ENCODE measurements at regions not wholly inside any gene's neighbourhood (a gene's known extent, or its start where the extent isn't known, plus 50 kb on each side); places are given as distances from the start of the nearest gene placed in this dataset.

DNA sequence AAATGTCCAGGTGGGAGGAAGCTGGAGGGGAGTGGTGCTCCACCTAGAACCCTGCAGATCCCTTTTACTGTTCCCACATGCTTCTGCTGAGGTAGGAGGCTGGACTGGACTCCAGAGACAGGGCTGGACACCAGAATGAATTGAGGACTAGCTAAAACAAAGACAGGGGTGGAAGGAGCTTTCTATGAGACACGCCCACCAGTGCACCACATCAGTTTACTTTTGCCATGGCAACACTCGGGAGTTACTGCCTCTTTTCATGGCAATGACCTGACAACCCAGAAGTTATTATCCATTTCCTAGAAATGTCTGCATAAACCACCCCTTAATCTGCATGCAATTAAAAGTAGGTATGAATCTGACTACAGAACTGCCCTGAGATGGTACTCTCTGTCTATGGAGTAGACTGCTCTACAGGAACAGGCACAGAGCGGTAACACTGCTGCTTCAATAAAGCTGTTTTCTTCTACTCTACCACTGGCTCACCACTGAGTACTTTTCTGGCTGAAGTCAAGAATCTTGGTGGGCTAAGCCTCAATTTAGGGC lies 211.7 kb downstream of the TFAP2C start:
- DNase-seq = no peak

- DNase-seq = no peak
Measured at GRCh38 chr20:56841346-56841908, 212.3 kb downstream of the TFAP2C start.

DNA sequence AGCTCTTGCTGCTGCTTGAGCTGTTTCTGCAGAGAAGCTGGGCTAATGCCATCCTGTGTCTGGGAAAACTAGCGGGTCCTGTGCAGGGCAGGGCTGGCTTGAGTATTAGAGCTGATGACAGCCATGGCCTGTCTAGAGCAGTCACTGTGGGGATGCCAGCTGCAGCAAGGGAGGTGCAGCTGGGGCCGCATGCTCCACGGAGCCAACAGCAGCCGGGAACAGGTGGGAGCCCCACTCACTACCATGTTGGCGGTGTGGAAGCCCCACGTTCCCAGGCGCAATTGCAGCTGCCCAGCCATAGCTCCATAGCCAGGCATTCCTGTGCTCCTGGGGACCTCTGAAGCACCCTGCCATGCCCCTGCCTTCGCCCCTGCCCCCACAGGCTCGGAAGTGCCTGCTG lies 212.9 kb downstream of the TFAP2C start:
- no peak for DNase-seq

DNA sequence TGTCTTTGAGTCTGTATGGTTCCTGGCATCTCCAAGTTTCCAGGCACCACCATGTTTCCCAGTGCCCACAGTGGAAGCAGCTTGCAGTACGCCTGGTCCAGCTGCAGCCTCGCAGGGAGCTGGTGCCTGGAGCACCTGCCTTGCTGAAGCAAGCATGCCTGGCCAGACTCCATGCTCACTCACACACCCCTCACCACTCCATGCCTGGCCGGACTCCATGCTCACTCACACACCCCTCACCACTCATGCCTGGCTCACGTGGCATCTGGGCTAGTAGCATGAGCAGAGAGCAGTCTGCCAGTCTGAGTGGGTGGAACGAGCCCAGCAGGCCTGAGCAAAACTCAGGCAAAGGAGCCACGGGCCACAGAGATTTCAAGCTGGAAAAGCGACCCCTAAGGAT lies 214.3 kb downstream of the TFAP2C start:
- DNase-seq = no peak

GRCh38 chr20:56843817-56844216 lies 214.7 kb downstream of the TFAP2C start:
- DNase-seq = no peak

GRCh38 chr20:56845546-56846086 lies 216.5 kb downstream of the TFAP2C start:
- no peak for DNase-seq

GRCh38 chr20:56848561-56848960 lies 219.5 kb downstream of the TFAP2C start:
- no peak for DNase-seq

- DNase-seq = no peak
Measured at GRCh38 chr20:56851552-56851951, 222.4 kb downstream of the TFAP2C start.

GRCh38 chr20:56855708-56856107 lies 226.6 kb downstream of the TFAP2C start:
- DNase-seq = no peak

DNA sequence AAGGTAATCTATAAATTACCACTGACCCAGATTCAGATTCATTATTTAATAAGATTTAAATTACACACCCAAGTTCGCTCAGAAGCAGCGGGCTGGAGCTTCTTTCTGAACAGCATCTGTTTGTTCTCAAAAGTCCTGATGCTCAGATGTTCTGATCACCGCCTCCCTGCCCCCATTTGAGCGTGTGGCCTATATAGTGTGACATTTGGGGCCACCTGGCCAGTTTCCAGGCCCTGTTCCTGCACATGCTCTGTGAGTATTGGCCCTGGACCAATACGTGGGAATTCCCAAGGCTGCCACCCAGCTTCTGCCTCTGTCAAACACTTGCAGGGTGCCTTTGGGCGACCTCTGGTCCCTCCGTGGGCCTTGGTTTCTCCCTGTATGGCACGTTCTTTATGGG lies 228.8 kb downstream of the TFAP2C start:
- DNase-seq = no peak

DNA sequence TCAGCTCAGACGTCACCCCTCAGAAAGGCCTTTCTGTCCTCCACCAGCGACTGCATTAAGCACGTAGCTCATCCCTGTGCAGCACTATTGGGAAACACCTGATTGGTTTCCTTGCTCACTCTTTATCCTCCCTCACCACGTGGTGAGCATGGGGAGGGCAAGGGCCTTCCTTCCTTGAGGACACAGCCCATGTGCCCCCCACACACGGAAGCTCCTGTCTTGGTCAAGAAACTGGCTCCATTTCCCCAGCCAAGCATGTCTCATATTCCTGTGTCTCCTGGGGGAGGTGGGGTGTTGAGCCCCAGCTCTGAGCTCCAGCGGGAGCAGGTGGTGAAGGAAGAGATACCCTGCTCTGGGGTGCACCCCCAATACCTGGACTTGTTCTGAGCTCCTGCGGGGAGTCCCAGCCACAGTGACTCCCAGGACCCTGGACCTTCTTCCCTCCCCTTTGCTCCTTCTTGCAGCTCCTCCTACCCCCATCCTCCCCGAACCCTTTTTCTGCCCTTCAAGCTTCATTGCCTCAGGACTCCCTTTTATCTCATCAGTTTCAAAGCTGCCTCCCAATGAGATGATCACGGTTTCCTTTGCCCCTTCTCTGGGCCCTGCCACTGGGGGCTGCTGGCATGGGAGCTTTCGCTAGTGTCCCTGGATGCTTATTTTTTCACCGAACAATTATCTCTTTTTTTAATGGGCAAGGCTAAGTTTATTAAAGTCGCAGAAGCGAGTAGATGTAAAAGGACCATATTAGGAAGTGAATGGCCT lies 230.1 kb downstream of the TFAP2C start:
- DNase-seq = no peak

GRCh38 chr20:56859801-56860261 lies 230.7 kb downstream of the TFAP2C start:
- no peak for DNase-seq

GRCh38 chr20:56860413-56860812 lies 231.3 kb downstream of the TFAP2C start:
- no peak for DNase-seq

- DNase-seq = no peak
Measured at GRCh38 chr20:56861590-56861989, 232.5 kb downstream of the TFAP2C start.

DNA sequence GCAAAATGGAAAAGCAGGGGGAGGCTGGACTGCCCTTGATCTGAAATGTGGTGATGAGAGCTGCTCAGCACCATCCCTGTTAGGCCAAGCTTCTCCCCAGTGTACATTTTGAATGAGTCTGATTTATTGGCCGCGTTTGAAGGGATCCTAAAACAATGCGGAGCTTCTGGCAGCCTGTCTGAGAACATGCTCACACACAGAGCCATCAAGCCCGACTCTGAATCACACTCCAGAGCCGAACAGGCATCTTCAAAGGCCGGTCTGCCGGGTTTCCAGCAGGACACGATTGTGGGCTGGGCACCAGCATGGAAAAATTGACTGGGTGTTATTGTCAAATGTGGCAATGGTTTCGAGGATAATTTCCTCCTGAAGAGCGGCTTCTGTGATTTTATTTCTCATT lies 235.9 kb downstream of the TFAP2C start:
- no peak for DNase-seq

DNA sequence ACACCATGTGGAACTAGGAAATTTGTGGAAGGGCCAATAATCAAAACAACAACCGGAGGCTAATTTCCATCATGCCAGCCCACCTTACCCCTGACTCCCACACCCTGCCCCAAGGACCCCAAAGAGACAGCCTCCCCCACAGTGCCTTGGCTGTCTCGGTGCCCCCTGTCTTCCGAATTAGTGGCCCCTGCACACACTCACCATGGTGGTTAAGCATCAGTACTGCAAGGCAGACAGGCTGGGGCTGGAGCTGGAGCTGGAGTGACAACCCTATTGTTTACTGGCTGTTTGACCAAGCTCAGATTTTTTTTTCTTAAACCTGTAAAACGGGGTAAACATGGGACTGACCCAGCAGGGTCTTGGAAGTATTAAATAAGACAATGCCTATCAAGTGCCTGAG lies 238.0 kb downstream of the TFAP2C start:
- no peak for DNase-seq

GRCh38 chr20:56868746-56869145 lies 239.6 kb downstream of the TFAP2C start:
- no peak for DNase-seq

- DNase-seq = no peak
Measured at GRCh38 chr20:56870271-56870670, 241.2 kb downstream of the TFAP2C start.

GRCh38 chr20:56871691-56872090 lies 242.6 kb downstream of the TFAP2C start:
- no peak for DNase-seq

DNA sequence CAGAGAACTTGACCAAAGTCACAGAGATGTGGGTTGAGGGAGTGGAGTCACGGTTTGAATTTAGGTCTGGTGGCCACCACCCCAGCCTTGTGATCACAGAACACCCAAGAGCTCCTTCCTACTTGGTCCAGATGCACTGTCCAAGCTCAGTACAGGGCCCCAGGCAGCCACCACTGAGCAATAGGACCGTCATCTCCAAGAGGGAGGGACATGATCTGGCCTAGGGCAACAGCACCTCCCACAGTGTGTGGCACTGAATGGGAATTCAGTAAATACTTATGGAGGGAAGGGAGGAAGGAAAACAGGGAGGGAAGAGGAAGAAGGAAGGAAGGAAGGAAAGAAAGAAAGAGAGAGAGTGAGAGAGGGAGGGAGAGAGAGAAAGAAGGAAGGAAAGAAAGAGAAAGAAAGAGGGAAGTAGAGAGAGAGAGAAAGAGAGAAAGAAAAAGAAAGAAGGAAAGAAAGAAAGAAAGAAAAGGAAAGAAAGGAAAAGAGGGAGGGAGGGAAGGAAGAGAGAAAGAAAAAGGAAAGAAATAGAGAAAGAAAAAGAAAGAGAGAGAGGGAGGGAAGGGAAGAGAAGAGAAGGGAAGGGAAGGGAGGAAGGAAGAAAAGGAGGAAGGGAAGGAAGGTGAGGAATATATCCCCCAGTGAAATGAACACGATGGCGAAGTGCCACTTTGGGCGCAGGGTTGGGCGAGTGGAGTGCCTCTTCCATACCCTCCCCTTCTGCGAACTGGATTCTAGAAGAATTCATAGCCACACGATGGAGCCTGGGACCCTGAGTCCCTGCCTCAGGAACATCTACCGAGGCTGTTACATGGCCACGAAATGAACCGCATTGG lies 243.7 kb downstream of the TFAP2C start:
- no peak for DNase-seq

GRCh38 chr20:56873836-56874235 lies 244.7 kb downstream of the TFAP2C start:
- DNase-seq = no peak

DNA sequence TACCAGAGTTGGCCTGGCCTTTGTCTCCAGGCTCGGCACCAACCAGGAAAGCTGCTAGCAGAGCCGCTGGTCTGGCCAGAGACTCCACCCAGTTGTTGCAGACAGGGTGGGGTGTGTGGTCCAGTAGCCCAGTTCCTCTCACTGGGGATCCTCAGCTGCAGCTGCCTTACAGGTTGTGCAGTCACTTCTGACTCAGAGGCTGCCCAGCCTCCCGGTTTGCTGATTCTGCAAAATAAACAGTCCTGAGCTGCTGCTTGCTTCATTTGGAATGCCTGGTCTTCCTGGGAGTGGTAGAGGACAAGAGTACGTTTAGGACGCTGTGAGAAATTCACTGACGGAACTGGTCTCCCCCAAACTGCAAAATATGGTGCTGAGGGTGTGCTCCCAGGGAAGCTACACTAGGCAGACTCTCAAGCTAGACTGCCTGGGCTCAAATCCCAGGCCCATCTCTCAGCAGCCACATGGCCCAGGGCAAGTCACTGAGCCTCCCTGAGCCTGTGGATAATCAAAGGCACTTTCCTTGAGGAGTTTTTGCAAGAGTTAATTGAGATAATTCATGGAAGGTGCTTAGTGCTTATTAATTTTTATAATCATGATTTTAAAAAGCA lies 246.1 kb downstream of the TFAP2C start:
- DNase-seq = no peak

- no peak for DNase-seq
Measured at GRCh38 chr20:56875803-56876202, 246.7 kb downstream of the TFAP2C start.
